ENCODE measurements at regions not wholly inside any gene's neighbourhood (a gene's known extent, or its start where the extent isn't known, plus 50 kb on each side); places are given as distances from the start of the nearest gene placed in this dataset.

- no peak for TF ChIP-seq CTCF (IDR thresholded peaks at IDR 0.05)
- TF ChIP-seq POLR2A (IDR thresholded peaks at IDR 0.05) = no peak
Observed at GRCh38 chr16:75924397-75924796, 198.1 kb upstream of the CPHXL start.
